ENCODE measurements at regions not wholly inside any gene's neighbourhood (a gene's known extent, or its start where the extent isn't known, plus 50 kb on each side); places are given as distances from the start of the nearest gene placed in this dataset.
"Not testable (repeated sequence)": the region's sequence is repeated elsewhere in the genome, so short reads cannot be mapped to it uniquely, and the experiment has no call there.

DNA sequence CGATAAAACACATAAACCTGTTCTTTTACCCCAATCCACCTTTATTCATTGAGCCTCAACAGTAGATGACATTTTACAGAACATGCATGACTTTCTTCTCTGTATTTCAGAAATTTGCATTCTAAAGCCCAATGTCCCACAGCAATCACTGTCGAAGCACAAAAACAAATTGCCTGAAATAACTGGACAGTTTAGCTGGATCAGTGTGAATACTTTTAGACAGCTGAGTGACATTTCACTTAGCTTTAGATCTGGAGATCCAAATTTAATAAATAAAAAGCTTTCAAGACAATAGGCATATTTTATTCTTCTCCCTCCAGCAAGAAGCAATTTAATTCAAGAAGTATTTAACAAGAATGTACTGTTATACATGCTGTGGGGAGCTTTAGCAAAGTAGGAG lies 109.1 kb upstream of the FSCB start:
- no peak for DNase-seq (ENCODE audit: low read depth)

DNA sequence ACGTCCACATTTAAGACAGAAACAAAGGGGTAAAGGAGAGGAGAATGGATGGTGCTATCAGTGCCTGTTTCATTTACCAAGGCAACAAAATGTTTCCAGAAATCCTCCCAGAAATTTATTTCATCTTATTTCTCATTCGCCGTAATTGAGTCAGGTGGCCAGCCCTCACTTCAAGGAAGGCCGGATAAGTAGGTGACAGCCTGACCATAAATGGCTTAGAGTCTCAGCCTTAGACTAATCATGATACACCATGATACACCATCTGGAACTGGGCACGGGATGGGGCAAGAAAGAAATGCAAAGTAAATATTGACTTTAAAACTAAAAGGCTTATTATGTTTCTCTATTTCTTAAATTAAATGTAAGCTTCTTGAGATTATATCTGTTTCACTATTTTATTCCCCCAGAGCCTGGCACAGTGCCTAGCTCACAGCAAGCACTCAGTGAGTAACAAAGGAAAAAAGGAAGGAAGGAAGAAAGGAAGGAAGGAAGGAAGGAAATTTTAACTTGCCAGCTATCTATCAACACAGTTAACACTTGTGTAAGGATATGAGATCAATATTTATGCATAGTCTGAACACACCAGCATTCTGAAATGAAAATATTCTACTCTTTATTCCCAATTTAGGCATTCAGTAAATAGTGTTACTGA lies 106.1 kb upstream of the FSCB start:
- DNase-seq (ENCODE audit: low read depth) = no peak

DNA sequence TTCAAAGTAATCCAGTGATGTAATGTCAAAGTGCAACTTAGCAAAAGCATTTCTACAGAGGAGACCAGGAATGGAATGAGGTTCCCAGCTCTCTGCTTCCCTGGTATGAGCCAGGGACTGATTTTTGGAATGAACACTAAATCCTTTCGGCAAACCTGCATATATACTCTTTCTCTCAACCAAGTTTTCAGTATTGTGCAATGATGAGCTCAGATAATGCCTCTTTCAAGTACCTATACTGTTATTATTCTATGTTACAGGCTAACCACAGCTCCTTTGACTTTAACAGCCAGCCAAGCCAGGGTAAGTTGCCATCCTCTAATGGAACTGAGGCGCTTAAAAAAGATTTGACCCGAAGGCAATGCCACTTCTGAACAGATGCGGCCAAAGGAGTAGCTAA lies 104.9 kb upstream of the FSCB start:
- no peak for DNase-seq (ENCODE audit: low read depth)

DNA sequence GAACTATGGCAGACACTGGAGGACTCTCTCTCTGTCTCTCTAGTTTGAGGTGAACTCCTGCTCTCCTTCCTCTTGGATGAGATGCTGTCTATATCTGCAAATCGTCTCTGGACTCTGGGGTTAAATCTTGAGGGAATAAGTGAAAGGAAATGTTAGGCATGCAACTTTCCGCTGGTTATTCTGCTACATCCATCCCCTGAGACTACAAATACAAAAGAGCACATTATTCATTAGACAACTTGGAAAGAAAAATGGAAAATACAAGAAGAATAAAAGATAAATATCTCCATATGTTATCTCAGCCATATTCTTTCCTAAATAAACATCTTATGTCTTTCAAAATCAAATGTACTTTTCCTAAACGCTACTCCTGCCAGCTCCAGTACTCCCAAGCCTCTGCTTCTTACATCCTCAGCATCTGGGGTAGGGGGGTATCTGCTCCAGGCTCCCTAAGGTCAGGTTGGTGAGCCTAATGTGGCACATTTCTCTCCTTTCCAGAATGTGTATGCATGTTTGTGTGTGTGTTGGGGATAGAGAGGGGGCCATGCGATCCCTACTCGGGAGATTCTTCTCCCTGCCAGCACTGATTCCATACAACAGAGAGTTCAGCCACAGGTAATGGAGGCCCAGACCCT lies 102.9 kb upstream of the FSCB start:
- DNase-seq (ENCODE audit: low read depth) = no peak

DNA sequence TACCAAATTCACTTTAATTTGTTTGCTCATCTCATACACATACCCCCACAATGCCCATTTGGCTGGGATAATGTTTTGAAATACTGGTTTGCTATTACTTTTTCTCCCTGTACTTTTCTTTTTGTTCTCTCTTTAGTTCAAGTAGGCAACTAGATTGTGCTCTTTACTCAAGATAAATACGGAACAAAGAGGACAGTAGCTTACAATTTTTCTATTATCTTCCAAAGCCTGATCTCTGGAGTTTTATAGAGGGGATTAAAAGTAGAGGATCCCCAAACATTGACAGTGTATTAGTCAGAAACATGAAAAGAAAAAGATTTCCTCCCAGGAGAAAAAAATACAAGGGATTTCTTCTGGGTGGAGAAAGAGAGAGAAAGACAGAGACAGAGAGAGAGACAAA lies 102.1 kb upstream of the FSCB start:
- DNase-seq (ENCODE audit: low read depth) = no peak

DNA sequence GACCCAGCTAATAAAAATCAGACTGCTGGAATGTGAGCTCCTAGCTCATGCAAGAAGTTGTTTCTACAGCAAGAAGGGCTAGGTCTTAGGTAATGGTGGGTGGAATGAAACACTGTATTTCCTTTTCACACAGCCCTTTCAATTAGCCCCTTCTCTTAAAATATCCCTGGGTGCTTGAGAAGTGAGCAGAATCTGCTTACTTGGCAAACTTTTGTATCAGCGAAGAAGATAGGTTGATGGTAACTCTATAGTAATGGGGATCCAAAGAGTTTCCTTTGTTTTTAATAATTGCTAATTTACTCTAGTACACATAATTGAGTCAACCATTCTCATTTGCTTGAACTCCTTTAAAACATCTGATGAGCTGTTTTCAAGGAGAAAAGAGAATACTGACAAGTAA lies 100.6 kb upstream of the FSCB start:
- no peak for DNase-seq (ENCODE audit: low read depth)

DNA sequence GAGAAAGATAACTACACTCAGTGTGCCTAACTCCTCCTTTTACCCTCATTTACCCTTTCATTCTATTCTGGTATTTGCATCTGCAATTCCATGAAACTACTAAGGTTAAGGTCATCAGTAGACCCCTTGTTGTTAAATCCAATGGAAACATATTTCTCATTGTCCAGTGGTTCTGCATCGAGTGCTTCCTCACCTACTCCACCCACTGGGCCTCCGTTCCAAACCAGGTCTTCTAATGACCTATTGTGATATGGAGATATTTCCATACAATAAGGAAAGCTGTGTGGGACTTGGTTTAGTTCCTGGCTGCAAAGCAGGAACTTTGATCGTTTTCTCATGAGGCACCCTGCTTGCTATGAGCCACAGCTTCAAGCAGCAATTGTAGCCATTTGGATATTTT lies 99.5 kb upstream of the FSCB start:
- no peak for DNase-seq (ENCODE audit: low read depth)

DNA sequence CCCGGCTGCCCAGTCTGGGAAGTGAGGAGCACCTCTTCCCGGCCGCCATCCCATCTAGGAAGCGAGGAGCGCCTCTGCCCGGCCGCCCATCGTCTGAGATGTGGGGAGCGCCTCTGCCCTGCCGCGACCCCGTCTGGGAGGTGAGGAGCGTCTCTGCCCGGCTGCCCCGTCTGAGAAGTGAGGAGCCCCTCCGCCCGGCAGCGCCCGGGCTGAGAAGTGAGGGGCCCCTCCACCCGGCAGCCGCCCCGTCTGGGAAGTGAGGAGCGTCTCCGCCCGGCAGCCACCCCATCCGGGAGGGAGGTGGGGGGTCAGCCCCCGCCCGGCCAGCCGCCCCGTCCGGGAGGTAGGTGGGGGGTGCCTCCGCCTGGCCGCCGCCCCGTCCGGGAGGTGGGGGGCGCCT lies 94.2 kb upstream of the FSCB start:
- DNase-seq (ENCODE audit: low read depth) = not testable (repeated sequence)

DNA sequence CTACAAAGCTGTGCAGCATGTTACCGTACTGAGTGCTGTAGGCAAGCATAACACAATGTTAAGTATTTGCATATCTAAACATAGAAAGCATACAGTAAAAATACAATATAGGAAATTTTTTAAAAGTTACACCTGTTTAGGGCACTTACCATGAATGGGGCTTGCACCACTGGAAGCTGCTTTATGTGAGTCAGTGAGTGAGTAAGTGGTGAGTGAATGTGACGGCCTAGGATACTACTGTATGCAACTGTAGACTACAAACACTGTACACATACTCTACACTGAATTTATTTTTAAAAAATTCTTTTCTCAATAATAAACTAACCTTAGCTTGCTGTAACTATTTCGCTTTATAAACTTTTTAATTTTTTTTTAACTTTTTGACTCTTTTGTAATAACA lies 82.1 kb upstream of the FSCB start:
- no peak for DNase-seq (ENCODE audit: low read depth)

DNA sequence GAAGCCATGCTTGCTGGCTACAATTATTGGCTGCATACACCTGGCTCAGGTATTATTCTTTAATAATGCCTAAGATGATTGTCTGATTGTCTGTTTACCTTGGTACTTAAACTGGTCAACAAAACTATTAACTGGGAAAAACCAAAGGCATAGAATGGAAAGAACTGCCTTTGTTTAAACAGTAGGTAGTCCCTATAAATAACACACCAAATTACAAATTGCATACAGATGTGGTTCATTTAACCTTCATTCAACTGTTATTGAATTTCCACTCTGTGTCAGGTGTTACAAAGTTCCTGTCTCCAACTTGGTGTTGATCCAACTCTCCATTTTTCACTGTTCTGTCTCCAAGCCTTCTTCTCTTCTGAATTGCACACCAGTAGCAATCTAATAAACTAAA lies 79.8 kb upstream of the FSCB start:
- no peak for DNase-seq (ENCODE audit: low read depth)

DNA sequence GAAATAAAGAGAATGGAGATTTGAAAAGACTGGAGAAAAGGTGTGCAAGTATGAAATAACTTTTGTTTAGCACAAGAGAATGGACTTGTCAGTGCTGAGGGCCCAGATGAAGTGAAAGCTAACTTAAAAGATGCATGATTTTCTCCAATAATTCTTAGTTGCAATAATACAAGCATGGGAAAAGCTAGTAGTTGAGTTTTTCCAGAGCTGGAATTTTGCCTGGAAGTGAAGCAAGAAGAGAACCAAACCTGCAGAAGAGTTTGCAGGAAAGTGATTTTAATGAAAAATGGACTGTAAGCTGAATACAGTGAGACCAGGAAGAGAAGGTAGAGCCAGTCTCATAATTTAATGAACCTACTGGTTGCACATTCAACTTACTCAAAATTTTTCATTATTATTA lies 69.3 kb upstream of the FSCB start:
- no peak for DNase-seq (ENCODE audit: low read depth)

DNA sequence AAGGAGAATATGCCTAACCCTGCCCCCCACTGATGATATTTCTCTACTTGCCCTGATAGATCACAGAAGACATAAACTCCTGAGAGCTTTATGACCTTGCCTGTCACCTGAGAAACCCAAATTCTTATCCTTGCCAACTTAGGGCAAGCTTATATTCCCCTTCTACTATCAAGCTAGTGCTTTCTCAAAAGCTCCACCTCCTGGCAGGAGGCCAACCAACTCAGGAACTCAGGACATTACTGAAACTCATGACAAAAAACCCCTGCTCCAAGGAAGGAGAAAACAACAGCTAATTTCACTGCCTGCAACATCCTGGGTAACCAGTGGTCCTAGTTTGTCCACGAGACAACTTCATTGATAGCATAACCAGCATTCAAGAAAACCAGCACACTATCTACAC lies 60.9 kb upstream of the FSCB start:
- DNase-seq (ENCODE audit: low read depth) = no peak

DNA sequence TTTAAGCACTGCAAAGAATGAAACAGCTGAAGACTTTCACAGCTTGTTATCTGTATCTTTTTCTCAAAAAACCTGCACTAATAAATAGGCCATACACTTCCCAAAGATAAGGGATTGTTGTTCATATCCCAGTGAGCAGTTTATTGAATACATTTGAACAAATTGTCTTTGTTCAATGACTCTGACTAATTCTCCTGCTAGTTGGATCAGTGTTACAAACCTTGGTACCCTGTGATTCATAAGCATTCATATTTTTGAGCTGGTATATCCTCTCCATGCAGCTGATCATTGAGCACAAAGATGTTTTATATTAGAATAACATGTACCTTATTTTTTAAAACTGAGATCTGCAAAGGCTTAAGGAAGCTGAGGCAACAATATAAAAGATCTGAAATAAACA lies 58.9 kb upstream of the FSCB start:
- no peak for DNase-seq (ENCODE audit: low read depth)

DNA sequence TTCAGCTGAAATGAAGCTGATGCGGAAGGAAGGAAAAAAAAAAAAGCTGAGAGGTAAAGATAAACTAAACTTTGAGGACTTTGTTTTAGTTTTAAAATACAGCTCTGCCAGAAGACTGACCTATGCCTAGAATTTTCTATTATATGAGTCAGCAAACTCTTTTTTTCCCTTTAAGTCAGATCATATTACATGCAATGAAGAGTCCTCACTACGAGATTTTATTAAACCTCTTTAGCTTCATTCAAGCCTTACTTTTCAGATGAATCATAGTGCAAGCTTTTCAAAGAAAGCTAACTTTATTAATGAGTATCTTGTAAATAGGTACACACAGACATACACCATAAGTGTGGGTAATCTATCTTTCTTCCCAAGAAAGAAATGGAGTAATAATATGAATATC lies 57.8 kb upstream of the FSCB start:
- DNase-seq (ENCODE audit: low read depth) = no peak

Data from LHCN-M2 (cell line).